ENCODE measurements at regions not wholly inside any gene's neighbourhood (a gene's known extent, or its start where the extent isn't known, plus 50 kb on each side); places are given as distances from the start of the nearest gene placed in this dataset.

GRCh38 chr17:36750316-36750885, 149.0 kb downstream of the MRM1 start:
- DNase-seq (ENCODE audit: low spot score in 2 of 2) (no peak), FAIRE-seq (no peak)

- FAIRE-seq: no peak
- no peak for DNase-seq (ENCODE audit: low spot score in 2 of 2)
These were observed 150.9 kb downstream of the MRM1 start for GRCh38 chr17:36752096-36752888.

GRCh38 chr17:36755586-36755985, 154.2 kb downstream of the MRM1 start:
- DNase-seq (ENCODE audit: low spot score in 2 of 2) (no peak), FAIRE-seq (no peak)

- FAIRE-seq (no peak), DNase-seq (ENCODE audit: low spot score in 2 of 2) (no peak)
These were observed 155.3 kb downstream of the MRM1 start for GRCh38 chr17:36756695-36757094.

GRCh38 chr17:36760425-36760824, 159.0 kb downstream of the MRM1 start:
- FAIRE-seq: no peak
- DNase-seq (ENCODE audit: low spot score in 2 of 2): no peak

GRCh38 chr17:36761203-36761950, 160.0 kb downstream of the MRM1 start:
- FAIRE-seq: no peak
- DNase-seq (ENCODE audit: low spot score in 2 of 2): no peak

GRCh38 chr17:36765436-36766043, 164.2 kb downstream of the MRM1 start:
- no peak for DNase-seq (ENCODE audit: low spot score in 2 of 2)
- FAIRE-seq: no peak

- FAIRE-seq: no peak
- DNase-seq (ENCODE audit: low spot score in 2 of 2): no peak
These were observed 167.0 kb downstream of the MRM1 start for GRCh38 chr17:36768394-36768793.

- FAIRE-seq (no peak), DNase-seq (ENCODE audit: low spot score in 2 of 2) (no peak)
These were observed 164.2 kb upstream of the LHX1 start for GRCh38 chr17:36773039-36773438.

GRCh38 chr17:36777118-36777517, 160.2 kb upstream of the LHX1 start:
- DNase-seq (ENCODE audit: low spot score in 2 of 2) (no peak), FAIRE-seq (no peak)

- no peak for FAIRE-seq
- DNase-seq (ENCODE audit: low spot score in 2 of 2): no peak
These were observed 158.8 kb upstream of the LHX1 start for GRCh38 chr17:36778448-36778847.

- FAIRE-seq (no peak), DNase-seq (ENCODE audit: low spot score in 2 of 2) (no peak)
These were observed 157.7 kb upstream of the LHX1 start for GRCh38 chr17:36779550-36779949.

GRCh38 chr17:36784633-36785032, 152.6 kb upstream of the LHX1 start:
- DNase-seq (ENCODE audit: low spot score in 2 of 2): no peak
- FAIRE-seq: no peak

GRCh38 chr17:36786867-36787266, 150.4 kb upstream of the LHX1 start:
- DNase-seq (ENCODE audit: low spot score in 2 of 2) (no peak), FAIRE-seq (no peak)

- DNase-seq (ENCODE audit: low spot score in 2 of 2) (no peak), FAIRE-seq (no peak)
These were observed 145.9 kb upstream of the LHX1 start for GRCh38 chr17:36791150-36791941.

GRCh38 chr17:36791942-36792475, 145.3 kb upstream of the LHX1 start:
- FAIRE-seq (no peak), DNase-seq (ENCODE audit: low spot score in 2 of 2) (no peak)

GRCh38 chr17:36792849-36793248, 144.4 kb upstream of the LHX1 start:
- FAIRE-seq: no peak
- DNase-seq (ENCODE audit: low spot score in 2 of 2): no peak

GRCh38 chr17:36793976-36794375, 143.3 kb upstream of the LHX1 start:
- FAIRE-seq: no peak
- no peak for DNase-seq (ENCODE audit: low spot score in 2 of 2)

- no peak for FAIRE-seq
- peak in 1 of 2 donors; percentile 25 for DNase-seq (ENCODE audit: low spot score in 2 of 2)
These were observed 129.6 kb upstream of the LHX1 start for GRCh38 chr17:36807496-36808179.

Measured in frontal cortex (tissue), 3 donors.